ENCODE measurements at regions not wholly inside any gene's neighbourhood (a gene's known extent, or its start where the extent isn't known, plus 50 kb on each side); places are given as distances from the start of the nearest gene placed in this dataset.

DNA sequence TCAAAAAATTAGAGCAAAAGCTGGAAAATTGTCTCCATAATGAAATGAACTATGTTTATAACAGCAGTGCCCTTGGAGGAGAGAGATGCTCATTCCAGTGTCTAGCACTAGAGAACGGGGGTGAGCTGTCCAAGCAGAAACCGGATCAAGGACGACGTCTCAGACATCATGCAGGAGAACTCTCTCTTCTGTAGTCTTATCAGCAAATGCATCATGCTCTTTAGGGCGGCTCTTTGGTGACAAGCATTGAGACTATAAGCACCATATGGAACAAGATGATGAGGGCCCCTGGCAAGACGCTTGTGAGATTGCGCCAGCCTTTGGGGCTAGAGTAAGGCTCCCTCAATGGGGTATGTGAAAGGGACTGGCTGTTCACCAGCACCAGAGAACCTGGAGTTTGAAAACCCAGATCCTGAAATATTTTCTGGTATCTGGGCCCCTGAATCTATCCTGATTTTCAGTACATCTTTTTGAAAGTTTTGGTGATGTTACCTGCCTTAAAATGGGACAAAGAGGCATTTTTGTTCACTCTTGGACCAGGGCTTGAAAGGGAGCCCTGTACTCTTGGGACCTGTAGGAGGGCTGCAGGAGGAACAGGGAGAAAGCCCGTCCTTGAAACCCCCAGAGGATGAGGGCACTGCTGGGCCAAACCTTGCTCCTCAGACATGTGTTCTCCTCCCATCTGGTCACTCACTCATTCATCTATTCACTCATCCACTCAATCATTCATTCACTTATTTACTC is 127.6 kb downstream of the TTLL2 start:
- no peaks in the 10 kb centered on the region for H3K36me3 ChIP-seq
- no peaks in the 10 kb centered on the region for H3K4me1 ChIP-seq
- intact Hi-C loops (cut with DNase I) = no loop called here
- no peak for ATAC-seq
- TF ChIP-seq, protein P1, sequence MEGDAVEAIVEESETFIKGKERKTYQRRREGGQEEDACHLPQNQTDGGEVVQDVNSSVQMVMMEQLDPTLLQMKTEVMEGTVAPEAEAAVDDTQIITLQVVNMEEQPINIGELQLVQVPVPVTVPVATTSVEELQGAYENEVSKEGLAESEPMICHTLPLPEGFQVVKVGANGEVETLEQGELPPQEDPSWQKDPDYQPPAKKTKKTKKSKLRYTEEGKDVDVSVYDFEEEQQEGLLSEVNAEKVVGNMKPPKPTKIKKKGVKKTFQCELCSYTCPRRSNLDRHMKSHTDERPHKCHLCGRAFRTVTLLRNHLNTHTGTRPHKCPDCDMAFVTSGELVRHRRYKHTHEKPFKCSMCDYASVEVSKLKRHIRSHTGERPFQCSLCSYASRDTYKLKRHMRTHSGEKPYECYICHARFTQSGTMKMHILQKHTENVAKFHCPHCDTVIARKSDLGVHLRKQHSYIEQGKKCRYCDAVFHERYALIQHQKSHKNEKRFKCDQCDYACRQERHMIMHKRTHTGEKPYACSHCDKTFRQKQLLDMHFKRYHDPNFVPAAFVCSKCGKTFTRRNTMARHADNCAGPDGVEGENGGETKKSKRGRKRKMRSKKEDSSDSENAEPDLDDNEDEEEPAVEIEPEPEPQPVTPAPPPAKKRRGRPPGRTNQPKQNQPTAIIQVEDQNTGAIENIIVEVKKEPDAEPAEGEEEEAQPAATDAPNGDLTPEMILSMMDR (IDR thresholded peaks at IDR 0.05) = no peak
- DNase-seq = no peak
- peaks cover 4% of the 10 kb centered on the region for H3K27me3 ChIP-seq
- H3K4me3 ChIP-seq = no peak overlapping the region
- H3K27ac ChIP-seq = no peak overlapping the region
- no peaks in the 10 kb centered on the region for H3K9me3 ChIP-seq

DNA sequence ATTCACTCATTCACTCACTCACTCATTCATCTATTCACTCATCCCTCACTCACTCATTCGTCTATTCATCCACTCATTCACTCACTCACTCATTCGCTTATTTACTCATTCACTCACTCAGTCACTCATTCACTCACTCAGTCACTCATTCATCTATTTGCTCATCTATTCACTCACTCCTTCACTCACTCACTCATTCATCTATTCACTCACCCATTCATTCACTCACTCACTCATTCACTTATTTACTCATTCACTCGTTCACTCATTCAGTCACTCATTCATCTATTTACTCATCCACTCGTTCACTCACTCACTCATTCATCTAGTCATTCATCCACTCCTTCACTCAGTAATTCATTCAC is 128.2 kb downstream of the TTLL2 start:
- H3K27ac ChIP-seq = no peak overlapping the region
- no peak for DNase-seq
- H3K4me3 ChIP-seq = no peak overlapping the region
- H3K4me1 ChIP-seq = no peaks in the 10 kb centered on the region
- TF ChIP-seq, protein P1 (IDR thresholded peaks at IDR 0.05) = no peak
- H3K27me3 ChIP-seq = peaks cover 8% of the 10 kb centered on the region
- H3K9me3 ChIP-seq = no peaks in the 10 kb centered on the region
- H3K36me3 ChIP-seq = no peaks in the 10 kb centered on the region
- ATAC-seq = no peak
- intact Hi-C loops (cut with DNase I) = no loop called here

DNA sequence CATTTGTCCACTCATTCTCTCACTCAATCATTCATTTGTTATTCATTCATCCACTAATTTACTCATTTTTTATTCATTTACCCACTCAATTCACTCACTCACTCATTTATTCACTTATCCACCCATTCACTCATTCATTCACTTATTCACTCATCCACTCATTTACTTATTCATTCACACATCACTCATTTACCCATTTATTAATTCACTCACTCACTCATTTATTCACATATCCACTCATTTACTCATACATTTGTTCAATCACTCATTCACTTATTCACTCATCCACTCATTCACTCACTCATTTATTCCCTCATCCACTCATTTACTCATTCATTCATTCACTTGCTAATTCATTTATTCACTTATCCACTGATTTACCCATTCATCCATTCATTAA is 129.1 kb downstream of the TTLL2 start:
- TF ChIP-seq, protein P1 (IDR thresholded peaks at IDR 0.05) = no peak
- DNase-seq = no peak
- no peak for ATAC-seq
- Histone ChIP-seq H3K9me3 (no peaks in the 10 kb centered on the region), H3K36me3 (no peaks in the 10 kb centered on the region), H3K27me3 (peaks cover 8% of the 10 kb centered on the region), H3K27ac (no peak overlapping the region), H3K4me3 (no peak overlapping the region), H3K4me1 (no peaks in the 10 kb centered on the region)
- intact Hi-C loops (cut with DNase I) = no loop called here

DNA sequence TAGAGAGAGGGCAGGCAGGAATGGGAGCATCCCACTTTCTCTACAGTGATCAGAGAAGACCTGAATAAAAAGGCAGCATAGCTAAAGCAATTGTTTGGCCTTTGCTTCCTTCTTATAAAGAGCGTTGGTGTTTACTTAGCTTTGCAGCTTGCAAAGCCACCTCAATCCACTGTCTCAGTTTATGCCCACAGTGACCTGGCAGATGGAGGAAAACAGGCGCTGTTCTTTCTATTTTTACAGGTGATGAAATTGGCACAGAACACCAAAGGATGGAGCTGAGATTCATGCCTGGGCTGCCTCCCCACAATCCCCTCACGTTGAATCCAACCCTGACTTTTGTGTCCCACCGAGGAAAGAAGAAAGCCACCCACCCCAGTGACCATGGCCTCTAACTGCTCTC is 130.5 kb downstream of the TTLL2 start:
- no peaks in the 10 kb centered on the region for H3K9me3 ChIP-seq
- H3K4me3 ChIP-seq = no peak overlapping the region
- DNase-seq (no peak), ATAC-seq (no peak)
- no peak overlapping the region for H3K27ac ChIP-seq
- no peaks in the 10 kb centered on the region for H3K4me1 ChIP-seq
- H3K27me3 ChIP-seq = peaks cover 8% of the 10 kb centered on the region
- H3K36me3 ChIP-seq = no peaks in the 10 kb centered on the region
- TF ChIP-seq, protein P1 (IDR thresholded peaks at IDR 0.05) = no peak
- intact Hi-C loops (cut with DNase I) = no loop called here

DNA sequence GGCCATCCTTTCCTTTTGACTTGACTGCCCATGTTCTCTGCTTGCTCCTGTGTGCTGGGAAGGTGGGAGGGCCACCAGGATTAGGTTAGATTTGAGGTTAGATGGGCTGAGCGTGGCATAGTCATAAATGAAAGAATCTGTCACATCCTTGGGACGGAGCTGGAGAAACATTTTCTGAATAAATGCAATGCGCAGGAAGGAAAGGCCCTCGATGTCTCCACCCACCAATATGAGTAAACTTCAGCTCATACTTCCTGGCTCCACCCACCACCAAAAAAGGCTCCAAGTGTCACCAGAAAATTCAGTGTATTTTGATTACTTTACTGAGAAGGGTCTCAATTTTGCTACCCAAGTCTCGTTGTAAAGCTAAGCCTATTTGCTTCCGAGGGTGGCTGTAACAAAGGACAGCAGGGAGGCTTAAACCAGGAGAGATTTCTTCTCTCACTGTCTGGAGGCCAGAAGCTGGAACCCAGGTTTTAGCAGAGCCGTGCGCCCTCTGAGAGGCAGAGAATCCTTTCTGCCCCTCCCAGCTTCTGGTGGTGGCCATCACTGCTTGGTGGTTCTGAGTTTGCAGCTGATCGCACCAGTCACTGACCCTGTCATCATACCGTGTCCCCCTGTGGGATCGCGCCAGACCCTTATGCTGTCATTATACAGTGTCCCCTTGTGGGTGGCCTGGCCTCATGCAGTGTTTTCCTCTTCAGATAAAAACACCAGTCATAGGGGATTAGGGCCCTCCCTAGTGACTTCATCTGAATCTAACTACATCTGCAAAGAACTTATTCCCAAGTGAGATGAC is 137.8 kb downstream of the TTLL2 start:
- H3K9me3 ChIP-seq = no peaks in the 10 kb centered on the region
- DNase-seq = no peak
- intact Hi-C loops (cut with DNase I) = no loop called here
- no peaks in the 10 kb centered on the region for H3K36me3 ChIP-seq
- H3K27ac ChIP-seq = no peak overlapping the region
- TF ChIP-seq, protein P1 (IDR thresholded peaks at IDR 0.05) = no peak
- peaks cover 2% of the 10 kb centered on the region for H3K27me3 ChIP-seq
- H3K4me3 ChIP-seq = no peak overlapping the region
- no peak for ATAC-seq
- no peaks in the 10 kb centered on the region for H3K4me1 ChIP-seq

Data from upper lobe of right lung (tissue), 1 donor.